HG02973 (cell line): ENCODE measurements at regions not wholly inside any gene's neighbourhood (a gene's known extent, or its start where the extent isn't known, plus 50 kb on each side); places are given as distances from the start of the nearest gene placed in this dataset.

ENCODE experiments used
- ATAC-seq: cut with Tn5 transposase; IDR thresholded peaks from one replicate; pipeline ENCODE4 v1.9.1; 2021; ENCODE audit warnings: moderate library complexity; ENCODE audit not compliant: unreplicated experiment

GRCh38 chr2:104746299-104746698 is 107.6 kb upstream of the POU3F3 start:
- ATAC-seq, result no peak

DNA sequence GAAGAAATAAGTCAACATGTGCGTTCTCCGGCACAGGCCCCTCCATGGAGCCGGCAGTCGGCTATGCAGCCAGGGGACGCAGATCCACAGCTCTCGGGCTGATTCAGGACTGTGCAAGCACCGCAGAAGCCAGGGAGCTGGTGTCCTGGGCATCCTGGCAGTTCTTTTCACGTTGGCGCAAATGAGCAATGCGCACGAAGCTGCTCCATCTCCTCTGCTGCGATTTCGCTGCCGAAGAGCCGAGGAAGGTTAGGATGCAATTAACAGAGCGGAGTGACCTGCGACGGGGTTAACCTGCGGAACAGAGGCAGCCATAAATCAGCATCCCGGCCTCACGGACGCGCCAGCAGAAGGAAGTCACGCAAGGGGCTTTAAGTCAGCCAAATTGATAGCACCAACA is 107.1 kb upstream of the POU3F3 start:
- no peak for ATAC-seq

DNA sequence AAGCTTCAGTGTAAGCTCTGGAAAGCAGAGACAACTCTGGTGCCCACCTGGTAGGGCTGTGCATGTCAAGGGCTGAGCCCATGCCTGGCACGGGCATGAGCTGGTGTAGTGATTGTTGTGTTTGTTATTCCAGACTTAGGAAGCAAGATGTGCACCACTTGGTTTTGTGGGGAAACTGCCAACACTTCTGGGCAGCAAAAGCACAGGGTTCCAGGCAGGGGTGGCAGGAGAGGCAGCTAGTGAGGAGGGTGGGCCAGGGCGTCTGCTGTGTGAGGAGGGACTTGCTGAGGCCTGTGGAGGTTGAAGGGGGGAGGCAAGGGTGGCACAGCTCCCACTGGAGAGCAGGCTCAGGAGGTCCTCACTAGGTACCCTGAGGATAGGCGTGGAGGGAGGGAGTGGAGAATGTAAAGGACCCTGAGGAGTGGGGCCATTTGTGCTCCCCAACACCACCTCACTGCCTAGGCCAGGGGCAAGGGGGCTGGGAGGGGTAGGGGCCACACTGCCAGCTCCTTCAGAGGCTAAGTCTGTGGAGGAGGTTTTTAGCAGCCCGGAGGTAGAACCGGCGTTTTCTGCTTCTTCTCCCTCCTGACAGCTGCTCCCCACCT is 104.0 kb upstream of the POU3F3 start:
- ATAC-seq, result no peak

- ATAC-seq, result no peak
Measured at GRCh38 chr2:104752504-104752903, 101.4 kb upstream of the POU3F3 start.

DNA sequence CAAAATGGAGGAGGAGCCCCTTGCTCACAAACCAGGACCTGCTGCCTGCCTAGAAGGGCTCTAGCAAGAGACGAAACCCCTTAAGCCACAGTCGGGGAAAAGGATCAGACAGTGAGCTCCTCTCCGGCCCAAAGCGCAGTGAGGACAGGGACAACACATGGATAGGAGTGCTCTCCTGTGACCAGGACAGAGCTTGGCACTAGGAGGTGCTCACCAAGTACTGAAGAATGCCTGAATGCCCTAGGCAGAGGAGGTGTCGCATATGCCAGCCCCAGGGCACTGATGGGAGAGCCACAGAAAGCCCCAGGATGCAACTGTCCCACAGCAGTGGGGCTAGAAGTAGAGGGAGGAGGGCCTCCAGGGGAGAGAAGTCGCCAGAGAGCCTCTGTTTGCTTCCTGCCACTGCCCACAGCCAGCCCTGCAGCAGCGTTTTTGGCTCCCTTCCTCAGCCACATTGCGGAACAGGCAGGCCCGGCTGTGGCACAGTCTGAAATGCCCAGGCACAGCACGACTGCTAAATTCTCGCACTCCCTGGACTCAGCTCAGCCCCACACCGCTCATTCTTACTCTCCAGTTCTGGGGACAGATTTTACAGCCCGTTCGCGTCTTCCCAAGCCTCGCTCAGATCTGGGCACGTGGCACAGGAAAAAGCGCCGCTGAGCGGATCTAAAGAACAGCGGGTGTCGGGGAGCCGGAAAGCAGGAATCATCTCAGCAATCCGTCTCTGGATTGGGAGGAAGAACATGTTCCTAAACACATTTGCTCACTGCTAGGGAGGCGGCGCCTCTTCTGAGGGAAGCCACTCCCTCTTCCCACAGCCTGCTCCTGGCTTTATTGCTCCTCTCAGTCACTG is 98.7 kb upstream of the POU3F3 start:
- ATAC-seq, result no peak

GRCh38 chr2:104756118-104756517 is 97.8 kb upstream of the POU3F3 start:
- no peak for ATAC-seq

DNA sequence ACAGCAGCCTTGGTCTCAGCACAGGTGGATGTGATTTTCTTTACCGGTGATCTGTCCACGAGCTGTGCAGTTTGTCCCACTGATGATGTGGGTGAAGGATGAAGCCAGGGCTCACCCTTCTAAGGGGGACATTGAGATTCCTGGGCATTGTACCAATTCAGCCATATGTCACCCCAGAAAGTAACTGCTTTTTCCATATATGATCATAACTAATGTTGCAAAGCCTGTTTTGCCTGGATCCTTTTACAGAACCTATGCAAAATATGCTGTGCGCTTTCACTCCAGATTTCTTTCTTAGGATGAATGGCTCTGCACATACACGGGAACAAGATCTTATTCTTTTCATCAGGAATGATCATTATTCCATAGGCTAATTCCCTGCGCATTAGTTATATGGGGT is 96.9 kb upstream of the POU3F3 start:
- no peak for ATAC-seq

- ATAC-seq, result no peak
Measured at GRCh38 chr2:104758199-104758620, 95.7 kb upstream of the POU3F3 start.

GRCh38 chr2:104762031-104762430 is 91.9 kb upstream of the POU3F3 start:
- no peak for ATAC-seq

DNA sequence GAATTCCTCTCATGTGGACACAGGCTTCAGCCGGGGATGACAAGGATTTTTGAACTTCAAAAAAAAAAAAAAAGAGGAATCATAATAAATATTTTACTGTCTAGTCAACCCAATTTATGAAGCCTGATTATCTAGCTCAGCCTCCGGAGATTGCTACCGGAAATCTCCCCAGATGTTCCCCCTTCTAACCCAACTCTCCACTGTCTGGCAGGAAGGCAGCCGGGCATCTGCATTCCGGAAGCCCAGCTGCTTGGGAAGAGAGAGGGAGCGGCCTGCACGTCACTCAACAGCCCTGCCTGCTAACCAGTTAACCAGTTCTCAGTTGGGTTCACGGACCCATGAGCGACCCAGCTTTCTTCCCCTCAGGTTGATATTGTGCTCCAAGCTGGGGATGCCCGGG is 87.2 kb upstream of the POU3F3 start:
- ATAC-seq, result no peak

GRCh38 chr2:104768694-104769093 is 85.2 kb upstream of the POU3F3 start:
- ATAC-seq, result no peak

DNA sequence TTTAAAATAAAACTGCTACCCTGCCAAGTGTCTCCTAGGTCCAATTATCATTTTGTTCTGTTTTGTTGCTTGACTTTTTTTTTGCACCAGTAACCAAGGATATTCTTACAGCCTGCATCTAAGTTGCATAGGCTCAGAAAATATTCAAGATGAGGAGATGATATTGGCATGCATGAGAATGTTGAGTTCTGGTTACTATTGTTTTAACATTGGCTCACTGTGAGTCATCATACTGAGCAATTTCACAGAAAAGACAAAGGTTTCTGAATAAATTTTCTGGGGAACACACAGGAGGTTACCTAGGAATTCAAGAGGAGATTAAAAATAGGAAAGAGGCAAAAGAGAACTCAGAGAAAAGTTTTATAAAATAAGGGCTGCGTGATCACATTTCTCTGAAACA is 84.8 kb upstream of the POU3F3 start:
- no peak for ATAC-seq

GRCh38 chr2:104772996-104773395 is 80.9 kb upstream of the POU3F3 start:
- no peak for ATAC-seq

- ATAC-seq, result no peak
Measured at GRCh38 chr2:104774631-104775030, 79.3 kb upstream of the POU3F3 start.

DNA sequence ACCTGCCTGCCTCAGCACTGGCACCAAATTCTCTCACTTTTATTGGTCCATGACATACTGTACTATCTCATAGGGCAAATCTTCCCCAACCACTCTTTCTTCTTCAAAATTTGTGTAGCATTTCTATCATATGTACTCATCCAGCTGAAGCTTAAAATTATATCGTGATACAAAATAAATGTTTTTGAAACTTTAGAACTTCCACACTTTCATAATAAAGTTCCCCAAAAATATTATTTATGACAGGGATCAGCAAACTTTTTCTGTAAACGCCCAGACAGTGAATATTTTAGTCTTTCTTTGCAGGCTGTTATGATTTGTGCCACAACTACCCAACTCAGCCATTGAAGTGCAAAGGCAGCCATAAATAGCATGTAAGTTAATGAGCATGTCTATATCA is 76.2 kb upstream of the POU3F3 start:
- ATAC-seq, result no peak

- ATAC-seq, result no peak
Measured at GRCh38 chr2:104781151-104781550, 72.8 kb upstream of the POU3F3 start.

GRCh38 chr2:104784264-104784663 is 69.7 kb upstream of the POU3F3 start:
- no peak for ATAC-seq

DNA sequence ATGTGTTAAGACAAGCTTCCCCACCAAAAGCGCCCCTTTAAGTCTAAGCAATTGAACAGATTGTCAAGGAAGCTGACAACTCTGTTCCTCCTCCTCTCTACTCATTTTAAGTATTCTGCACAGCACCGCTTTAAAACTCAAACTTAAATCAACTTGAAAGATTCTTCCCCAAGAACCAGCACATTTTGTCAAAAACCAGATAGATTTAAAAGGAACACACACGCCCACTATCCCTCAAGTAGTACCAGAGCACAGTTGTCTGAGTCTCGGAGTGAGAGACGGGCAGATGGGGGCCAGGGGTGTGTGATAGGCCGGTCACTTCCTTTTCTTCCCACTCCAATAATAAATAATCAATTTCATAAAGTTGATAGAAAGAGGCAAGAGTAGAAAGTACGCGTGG is 67.7 kb upstream of the POU3F3 start:
- no peak for ATAC-seq

DNA sequence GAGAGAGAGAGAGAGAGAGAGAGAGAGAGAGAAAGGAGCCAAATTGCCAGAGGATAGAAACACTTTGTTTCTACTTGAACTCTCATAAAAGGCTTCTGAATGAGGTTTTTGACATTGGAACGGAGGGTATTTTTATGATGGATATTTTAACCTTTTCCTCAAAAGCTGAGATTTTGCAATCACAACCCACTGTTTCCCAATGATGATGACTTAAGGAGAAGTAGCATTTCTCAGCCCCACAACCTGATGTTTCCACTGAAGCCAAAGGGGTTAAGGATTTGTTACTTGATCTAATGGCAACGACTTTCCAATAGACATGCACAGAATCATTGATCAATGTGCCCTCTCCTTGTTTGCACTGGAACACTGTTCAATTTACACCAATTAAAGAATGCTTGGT is 67.1 kb upstream of the POU3F3 start:
- ATAC-seq, result no peak

GRCh38 chr2:104787298-104788065 is 66.4 kb upstream of the POU3F3 start:
- ATAC-seq, result no peak

DNA sequence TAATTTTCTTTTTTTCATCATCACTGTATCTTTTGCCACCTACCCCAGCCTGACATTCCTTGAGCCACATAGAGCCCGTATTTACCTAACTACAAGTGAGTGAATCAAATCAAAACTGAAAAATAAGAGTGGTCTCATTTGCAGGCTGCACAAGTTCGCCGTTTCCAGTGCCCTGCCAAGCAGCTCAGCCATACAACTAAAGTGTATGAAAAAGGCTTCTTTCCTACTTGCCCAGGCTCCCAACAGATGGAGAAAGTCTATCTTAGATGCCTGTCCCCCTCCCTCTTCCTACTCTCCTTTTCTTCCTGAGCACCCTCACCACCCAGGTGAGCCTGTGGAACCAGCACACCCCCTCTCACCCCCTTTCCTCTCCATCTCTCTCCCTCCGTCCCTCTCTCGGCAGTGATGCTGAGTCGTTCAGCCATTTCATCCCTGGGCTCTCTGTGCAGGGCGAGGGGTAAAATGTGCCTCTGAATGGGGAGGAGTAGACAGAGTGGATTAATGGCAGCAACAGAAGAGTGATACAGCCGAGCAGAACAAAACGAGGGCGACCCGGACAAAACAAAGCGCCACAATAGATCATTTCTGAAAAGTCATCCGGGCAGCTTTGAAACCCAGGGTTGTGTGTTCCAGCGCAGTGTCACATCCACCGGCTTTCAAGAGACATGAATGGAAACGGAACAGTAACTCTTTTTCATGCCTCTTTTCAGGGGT is 65.0 kb upstream of the POU3F3 start:
- ATAC-seq, result no peak
